IPS DF 19.7 (cell line): ENCODE measurements at regions not wholly inside any gene's neighbourhood (a gene's known extent, or its start where the extent isn't known, plus 50 kb on each side); places are given as distances from the start of the nearest gene placed in this dataset.

Experiments
- DNase-seq: peaks from one replicate; pipeline ENCODE4 v3.0.0-alpha.2; 2013; ENCODE audit warnings: low read depth, low spot score

GRCh38 chr16:79372503-79373184, 227.9 kb downstream of the MAF start:
- DNase-seq: no peak

- no peak for DNase-seq
Measured at GRCh38 chr16:79370736-79371135, 229.8 kb downstream of the MAF start.

- DNase-seq: no peak
Measured at GRCh38 chr16:79369796-79370195, 230.7 kb downstream of the MAF start.

GRCh38 chr16:79367822-79368221, 232.7 kb downstream of the MAF start:
- DNase-seq: no peak

- DNase-seq: no peak
Measured at GRCh38 chr16:79366635-79367034, 233.9 kb downstream of the MAF start.

GRCh38 chr16:79365702-79366101, 234.8 kb downstream of the MAF start:
- DNase-seq: no peak

GRCh38 chr16:79363484-79363883, 237.1 kb downstream of the MAF start:
- DNase-seq: no peak

GRCh38 chr16:79363035-79363434, 237.5 kb downstream of the MAF start:
- no peak for DNase-seq

GRCh38 chr16:79362300-79362970, 238.1 kb downstream of the MAF start:
- DNase-seq: no peak

- no peak for DNase-seq
Measured at GRCh38 chr16:79361132-79361751, 239.3 kb downstream of the MAF start.

- DNase-seq: no peak
Measured at GRCh38 chr16:79360267-79360666, 240.3 kb downstream of the MAF start.

- DNase-seq: no peak
Measured at GRCh38 chr16:79359082-79359481, 241.5 kb downstream of the MAF start.

- no peak for DNase-seq
Measured at GRCh38 chr16:79358188-79358587, 242.3 kb downstream of the MAF start.

GRCh38 chr16:79355600-79356358, 244.8 kb downstream of the MAF start:
- DNase-seq: no peak

GRCh38 chr16:79351927-79352326, 248.6 kb downstream of the MAF start:
- DNase-seq: no peak

GRCh38 chr16:79349803-79350202, 250.7 kb downstream of the MAF start:
- DNase-seq: no peak

- DNase-seq: no peak
Measured at GRCh38 chr16:79348521-79349306, 251.8 kb downstream of the MAF start.

- DNase-seq: no peak
Measured at GRCh38 chr16:79347277-79347676, 253.3 kb downstream of the MAF start.

- no peak for DNase-seq
Measured at GRCh38 chr16:79339863-79340262, 260.7 kb downstream of the MAF start.

- no peak for DNase-seq
Measured at GRCh38 chr16:79337906-79338305, 262.6 kb downstream of the MAF start.

- DNase-seq: no peak
Measured at GRCh38 chr16:79336437-79337229, 263.9 kb downstream of the MAF start.
